HepG2 (cell line): ENCODE measurements at regions not wholly inside any gene's neighbourhood (a gene's known extent, or its start where the extent isn't known, plus 50 kb on each side); places are given as distances from the start of the nearest gene placed in this dataset.

Experiments used
- AHR ChIP-seq: IDR thresholded peaks from 2 replicates; pipeline ENCODE4 v1.6.1; 2018; ENCODE audit warnings: missing genetic modification reagents, missing compliant biosample characterization
- BRD4 ChIP-seq: sonication (generic); formaldehyde crosslinking; IDR thresholded peaks from 2 replicates; pipeline ENCODE4 v1.4.0; 2020; ENCODE audit warnings: missing genetic modification reagents
- CAMTA2 ChIP-seq: sonication (generic); formaldehyde crosslinking; IDR thresholded peaks from 2 replicates; pipeline ENCODE4 v1.4.0; 2020; ENCODE audit warnings: mild to moderate bottlenecking, missing genetic modification reagents, borderline replicate concordance
- CHCHD3 ChIP-seq: sonication (generic); formaldehyde crosslinking; IDR thresholded peaks from 2 replicates; pipeline ENCODE4 v1.8.0; 2022; ENCODE audit warnings: mild to moderate bottlenecking, missing genetic modification reagents, moderate library complexity
- DMAP1 ChIP-seq: IDR thresholded peaks from 2 replicates; pipeline ENCODE4 v1.6.1; 2016
- FLYWCH1 ChIP-seq: sonication (generic); formaldehyde crosslinking; IDR thresholded peaks from 2 replicates; pipeline ENCODE4 v1.8.1; 2023; ENCODE audit warnings: mild to moderate bottlenecking, missing genetic modification reagents
- HDAC1 ChIP-seq: sonication (generic); formaldehyde crosslinking; IDR thresholded peaks from 2 replicates; pipeline ENCODE4 v1.5.1; 2020; ENCODE audit warnings: mild to moderate bottlenecking, missing genetic modification reagents
- PHF8 ChIP-seq: sonication (generic); formaldehyde crosslinking; IDR thresholded peaks from 2 replicates; pipeline ENCODE4 v1.5.0; 2020; ENCODE audit warnings: missing genetic modification reagents
- U2AF1 ChIP-seq: fragments of 200-400 bp; formaldehyde crosslinking; optimal IDR thresholded peaks from 2 replicates; pipeline ENCODE3; 2017; ENCODE audit warnings: mild to moderate bottlenecking, low read depth, low read length
- ZBTB38 ChIP-seq: sonication (generic); formaldehyde crosslinking; IDR thresholded peaks from 2 replicates; pipeline ENCODE4 v1.5.1; 2020; ENCODE audit warnings: mild to moderate bottlenecking, missing genetic modification reagents
- ZBTB7A ChIP-seq: sonication (generic); formaldehyde crosslinking; IDR thresholded peaks from 2 replicates; pipeline ENCODE4 v1.8.0; 2022; ENCODE audit warnings: mild to moderate bottlenecking, missing genetic modification reagents
- ZMYM4 ChIP-seq: sonication (generic); formaldehyde crosslinking; IDR thresholded peaks from 2 replicates; pipeline ENCODE4 v1.8.1; 2023; ENCODE audit warnings: mild to moderate bottlenecking, missing genetic modification reagents
- ZNF253 ChIP-seq: sonication (generic); formaldehyde crosslinking; IDR thresholded peaks from 2 replicates; pipeline ENCODE4 v1.8.0; 2022; ENCODE audit warnings: mild to moderate bottlenecking, missing genetic modification reagents, borderline replicate concordance
- ZNF264 ChIP-seq: sonication (generic); formaldehyde crosslinking; IDR thresholded peaks from 2 replicates; pipeline ENCODE4 v1.4.0; 2020; ENCODE audit warnings: missing genetic modification reagents
- ZNF30 ChIP-seq: sonication (generic); formaldehyde crosslinking; IDR thresholded peaks from 2 replicates; pipeline ENCODE4 v1.5.0; 2020; ENCODE audit warnings: mild to moderate bottlenecking, missing genetic modification reagents
- ZNF383 ChIP-seq: sonication (generic); formaldehyde crosslinking; IDR thresholded peaks from 2 replicates; pipeline ENCODE4 v1.4.0; 2020; ENCODE audit warnings: missing genetic modification reagents, mild to moderate bottlenecking, borderline replicate concordance
- ZNF569 ChIP-seq: sonication (generic); formaldehyde crosslinking; IDR thresholded peaks from 2 replicates; pipeline ENCODE4 v1.5.0; 2020; ENCODE audit warnings: mild to moderate bottlenecking, missing genetic modification reagents, moderate library complexity, borderline replicate concordance
- ZNF768 ChIP-seq: sonication (generic); formaldehyde crosslinking; IDR thresholded peaks from 2 replicates; pipeline ENCODE4 v1.4.0; 2020; ENCODE audit warnings: missing genetic modification reagents
- TF ChIP-seq, protein P1 (sequence below): sonication (generic); formaldehyde crosslinking; IDR thresholded peaks from 2 replicates; pipeline ENCODE4 v1.8.0; 2022; ENCODE audit warnings: low read depth, missing genetic modification reagents
- TF ChIP-seq, protein P2 (sequence below): sonication (generic); formaldehyde crosslinking; IDR thresholded peaks from 2 replicates; pipeline ENCODE4 v1.5.0; 2020; ENCODE audit warnings: missing genetic modification reagents
- TF ChIP-seq, protein P3 (sequence below): sonication (generic); formaldehyde crosslinking; IDR thresholded peaks from 2 replicates; pipeline ENCODE4 v1.4.0; 2020; ENCODE audit warnings: mild to moderate bottlenecking, missing genetic modification reagents
- TF ChIP-seq, protein P4 (sequence below): sonication (generic); formaldehyde crosslinking; IDR thresholded peaks from 2 replicates; pipeline ENCODE4; 2020; ENCODE audit warnings: missing genetic modification reagents, mild to moderate bottlenecking, borderline replicate concordance

DNA sequence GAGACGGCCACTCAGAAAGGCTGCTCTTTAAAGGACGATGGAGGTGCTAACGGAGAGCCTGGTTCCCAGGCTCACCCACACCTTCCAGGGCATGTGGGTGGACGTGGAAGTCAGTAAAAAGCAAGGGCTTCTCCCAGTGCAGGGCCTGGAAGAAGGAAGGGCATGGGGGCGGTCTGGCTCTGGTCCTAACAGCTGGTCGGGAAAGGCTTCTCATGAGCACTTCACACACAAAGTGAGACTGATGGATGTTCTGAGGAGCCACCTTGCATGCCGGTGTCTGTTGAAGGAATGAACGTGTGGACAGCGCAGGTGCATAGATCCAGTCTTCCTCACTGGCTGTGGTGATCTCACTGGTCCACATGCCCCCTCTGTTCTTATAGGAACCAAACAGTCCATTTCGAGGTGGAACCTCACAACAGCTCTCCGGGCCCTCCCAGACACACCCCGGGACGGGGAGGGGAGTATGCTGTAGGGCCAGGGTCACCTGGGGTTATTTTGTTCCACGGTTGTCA is 90.6 kb upstream of the UXS1 start (continued):
- TF ChIP-seq, protein P1, sequence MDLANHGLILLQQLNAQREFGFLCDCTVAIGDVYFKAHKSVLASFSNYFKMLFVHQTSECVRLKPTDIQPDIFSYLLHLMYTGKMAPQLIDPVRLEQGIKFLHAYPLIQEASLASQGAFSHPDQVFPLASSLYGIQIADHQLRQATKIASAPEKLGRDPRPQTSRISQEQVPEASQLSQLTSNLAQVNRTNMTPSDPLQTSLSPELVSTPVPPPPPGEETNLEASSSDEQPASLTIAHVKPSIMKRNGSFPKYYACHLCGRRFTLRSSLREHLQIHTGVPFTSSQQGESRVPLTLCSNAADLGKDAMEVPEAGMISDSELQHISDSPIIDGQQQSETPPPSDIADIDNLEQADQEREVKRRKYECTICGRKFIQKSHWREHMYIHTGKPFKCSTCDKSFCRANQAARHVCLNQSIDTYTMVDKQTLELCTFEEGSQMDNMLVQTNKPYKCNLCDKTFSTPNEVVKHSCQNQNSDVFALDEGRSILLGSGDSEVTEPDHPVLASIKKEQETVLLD (CRISPR knock-in tag), result no peak
- TF ChIP-seq CAMTA2 (CRISPR knock-in tag) (0 out of 2 replicates have a peak, but pooled peaks have one; percentile 5), U2AF1 (no peak), ZNF569 (CRISPR knock-in tag) (no peak), ZBTB7A (0 out of 2 replicates have a peak, but pooled peaks have one; percentile 26), FLYWCH1 (peak; percentile 66; the same call in 1 of the 2 replicates), PHF8 (CRISPR knock-in tag) (0 out of 2 replicates have a peak, but pooled peaks have one; percentile 21), HDAC1 (CRISPR knock-in tag) (0 out of 2 replicates have a peak, but pooled peaks have one; percentile 45), ZNF383 (CRISPR knock-in tag) (0 out of 2 replicates have a peak, but pooled peaks have one; percentile 9), ZMYM4 (peak; percentile 52; the same call in 1 of the 2 replicates), ZNF264 (no peak), ZNF253 (CRISPR knock-in tag) (no peak), CHCHD3 (CRISPR knock-in tag) (peak; percentile 87; the same call in 1 of the 2 replicates), AHR (0 out of 2 replicates have a peak, but pooled peaks have one; percentile 40), ZNF30 (CRISPR knock-in tag) (0 out of 2 replicates have a peak, but pooled peaks have one; percentile 52), ZNF768 (peak; percentile 78), DMAP1 (peak; percentile 0; the same call in 1 of the 2 replicates), ZBTB38 (CRISPR knock-in tag) (peak; percentile 95), BRD4 (peak; percentile 80; the same call in 1 of the 2 replicates)
- TF ChIP-seq, protein P2, sequence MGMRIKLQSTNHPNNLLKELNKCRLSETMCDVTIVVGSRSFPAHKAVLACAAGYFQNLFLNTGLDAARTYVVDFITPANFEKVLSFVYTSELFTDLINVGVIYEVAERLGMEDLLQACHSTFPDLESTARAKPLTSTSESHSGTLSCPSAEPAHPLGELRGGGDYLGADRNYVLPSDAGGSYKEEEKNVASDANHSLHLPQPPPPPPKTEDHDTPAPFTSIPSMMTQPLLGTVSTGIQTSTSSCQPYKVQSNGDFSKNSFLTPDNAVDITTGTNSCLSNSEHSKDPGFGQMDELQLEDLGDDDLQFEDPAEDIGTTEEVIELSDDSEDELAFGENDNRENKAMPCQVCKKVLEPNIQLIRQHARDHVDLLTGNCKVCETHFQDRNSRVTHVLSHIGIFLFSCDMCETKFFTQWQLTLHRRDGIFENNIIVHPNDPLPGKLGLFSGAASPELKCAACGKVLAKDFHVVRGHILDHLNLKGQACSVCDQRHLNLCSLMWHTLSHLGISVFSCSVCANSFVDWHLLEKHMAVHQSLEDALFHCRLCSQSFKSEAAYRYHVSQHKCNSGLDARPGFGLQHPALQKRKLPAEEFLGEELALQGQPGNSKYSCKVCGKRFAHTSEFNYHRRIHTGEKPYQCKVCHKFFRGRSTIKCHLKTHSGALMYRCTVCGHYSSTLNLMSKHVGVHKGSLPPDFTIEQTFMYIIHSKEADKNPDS (CRISPR knock-in tag), result peak; percentile 57; the same call in 1 of the 2 replicates
- TF ChIP-seq, protein P3, sequence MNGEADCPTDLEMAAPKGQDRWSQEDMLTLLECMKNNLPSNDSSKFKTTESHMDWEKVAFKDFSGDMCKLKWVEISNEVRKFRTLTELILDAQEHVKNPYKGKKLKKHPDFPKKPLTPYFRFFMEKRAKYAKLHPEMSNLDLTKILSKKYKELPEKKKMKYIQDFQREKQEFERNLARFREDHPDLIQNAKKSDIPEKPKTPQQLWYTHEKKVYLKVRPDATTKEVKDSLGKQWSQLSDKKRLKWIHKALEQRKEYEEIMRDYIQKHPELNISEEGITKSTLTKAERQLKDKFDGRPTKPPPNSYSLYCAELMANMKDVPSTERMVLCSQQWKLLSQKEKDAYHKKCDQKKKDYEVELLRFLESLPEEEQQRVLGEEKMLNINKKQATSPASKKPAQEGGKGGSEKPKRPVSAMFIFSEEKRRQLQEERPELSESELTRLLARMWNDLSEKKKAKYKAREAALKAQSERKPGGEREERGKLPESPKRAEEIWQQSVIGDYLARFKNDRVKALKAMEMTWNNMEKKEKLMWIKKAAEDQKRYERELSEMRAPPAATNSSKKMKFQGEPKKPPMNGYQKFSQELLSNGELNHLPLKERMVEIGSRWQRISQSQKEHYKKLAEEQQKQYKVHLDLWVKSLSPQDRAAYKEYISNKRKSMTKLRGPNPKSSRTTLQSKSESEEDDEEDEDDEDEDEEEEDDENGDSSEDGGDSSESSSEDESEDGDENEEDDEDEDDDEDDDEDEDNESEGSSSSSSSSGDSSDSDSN (CRISPR knock-in tag), result 0 out of 2 replicates have a peak, but pooled peaks have one; percentile 23
- TF ChIP-seq, protein P4, sequence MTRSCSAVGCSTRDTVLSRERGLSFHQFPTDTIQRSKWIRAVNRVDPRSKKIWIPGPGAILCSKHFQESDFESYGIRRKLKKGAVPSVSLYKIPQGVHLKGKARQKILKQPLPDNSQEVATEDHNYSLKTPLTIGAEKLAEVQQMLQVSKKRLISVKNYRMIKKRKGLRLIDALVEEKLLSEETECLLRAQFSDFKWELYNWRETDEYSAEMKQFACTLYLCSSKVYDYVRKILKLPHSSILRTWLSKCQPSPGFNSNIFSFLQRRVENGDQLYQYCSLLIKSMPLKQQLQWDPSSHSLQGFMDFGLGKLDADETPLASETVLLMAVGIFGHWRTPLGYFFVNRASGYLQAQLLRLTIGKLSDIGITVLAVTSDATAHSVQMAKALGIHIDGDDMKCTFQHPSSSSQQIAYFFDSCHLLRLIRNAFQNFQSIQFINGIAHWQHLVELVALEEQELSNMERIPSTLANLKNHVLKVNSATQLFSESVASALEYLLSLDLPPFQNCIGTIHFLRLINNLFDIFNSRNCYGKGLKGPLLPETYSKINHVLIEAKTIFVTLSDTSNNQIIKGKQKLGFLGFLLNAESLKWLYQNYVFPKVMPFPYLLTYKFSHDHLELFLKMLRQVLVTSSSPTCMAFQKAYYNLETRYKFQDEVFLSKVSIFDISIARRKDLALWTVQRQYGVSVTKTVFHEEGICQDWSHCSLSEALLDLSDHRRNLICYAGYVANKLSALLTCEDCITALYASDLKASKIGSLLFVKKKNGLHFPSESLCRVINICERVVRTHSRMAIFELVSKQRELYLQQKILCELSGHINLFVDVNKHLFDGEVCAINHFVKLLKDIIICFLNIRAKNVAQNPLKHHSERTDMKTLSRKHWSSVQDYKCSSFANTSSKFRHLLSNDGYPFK, result no peak
